KBM-7 (cell line): ENCODE measurements at regions not wholly inside any gene's neighbourhood (a gene's known extent, or its start where the extent isn't known, plus 50 kb on each side); places are given as distances from the start of the nearest gene placed in this dataset.
"Not testable (repeated sequence)": the region's sequence is repeated elsewhere in the genome, so short reads cannot be mapped to it uniquely, and the experiment has no call there.

Source experiments
- DNase-seq: peaks from one replicate; pipeline ENCODE4 v3.0.0-alpha.2; 2015
- in situ Hi-C: fragments of 300-500 bp; cut with MboI; formaldehyde crosslinking; loops from 2 replicates; pipeline ENCODE4 v1.14.3; 2020; ENCODE audit warnings: low sequenced_read_pairs, low pct_unique_long_range_greater_than_20kb, mixed read lengths

DNA sequence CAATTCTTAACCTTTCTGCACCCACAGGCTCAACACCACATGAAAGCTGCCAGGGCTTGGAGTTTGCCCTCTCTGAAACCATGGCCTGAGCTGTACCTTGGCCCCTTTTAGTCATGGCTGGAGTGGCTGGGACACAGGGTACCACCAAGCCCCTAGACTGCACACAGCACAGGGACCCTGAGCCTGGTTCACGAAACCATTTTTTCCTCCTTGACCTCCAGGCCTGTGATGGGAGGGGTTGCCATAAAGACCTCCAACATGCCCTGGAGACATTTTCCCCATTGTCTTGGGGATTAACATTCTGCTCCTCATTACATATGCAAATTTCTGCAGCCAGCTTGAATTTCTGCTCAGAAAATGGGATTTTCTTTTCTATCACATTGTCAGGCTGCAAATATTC, 113.4 kb downstream of the XPNPEP1 start:
- DNase-seq, in situ Hi-C loops: not testable (repeated sequence)

DNA sequence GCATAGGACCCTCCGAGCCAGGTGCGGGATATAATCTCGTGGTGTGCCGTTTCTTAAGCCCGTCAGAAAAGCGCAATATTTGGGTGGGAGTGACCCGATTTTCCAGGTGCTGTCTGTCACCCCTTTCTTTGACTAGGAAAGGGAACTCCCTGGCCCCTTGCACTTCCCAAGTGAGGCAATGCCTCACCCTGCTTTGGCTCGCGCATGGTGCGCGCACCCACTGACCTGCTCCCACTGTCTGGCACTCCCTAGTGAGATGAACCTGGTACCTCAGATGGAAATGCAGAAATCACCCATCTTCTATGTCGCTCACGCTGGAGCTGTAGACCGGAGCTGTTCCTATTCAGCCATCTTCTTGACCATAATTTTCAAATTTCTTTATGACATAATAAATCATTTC, 122.1 kb downstream of the XPNPEP1 start:
- in situ Hi-C loops, DNase-seq: not testable (repeated sequence)

DNA sequence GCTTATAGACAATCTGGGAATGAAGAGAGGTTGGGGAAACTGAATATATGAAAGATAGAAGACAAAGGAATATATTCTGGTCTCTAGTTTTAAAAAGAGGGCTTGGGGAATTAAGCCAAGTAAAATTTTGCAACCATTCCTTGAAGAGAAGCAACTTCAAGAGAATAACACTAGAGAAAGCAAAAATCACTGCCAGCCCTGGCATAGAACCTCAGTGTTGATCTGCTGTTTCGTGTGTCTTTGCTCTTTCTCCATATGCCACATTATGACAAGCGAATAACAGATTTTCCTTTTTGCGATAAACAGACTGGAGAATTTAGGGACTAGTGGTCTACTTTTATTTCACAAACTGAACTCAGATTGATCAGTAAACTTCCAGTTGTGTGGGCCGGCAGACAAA, 132.7 kb downstream of the XPNPEP1 start:
- no peak for DNase-seq
- in situ Hi-C loops: no loop called here

DNA sequence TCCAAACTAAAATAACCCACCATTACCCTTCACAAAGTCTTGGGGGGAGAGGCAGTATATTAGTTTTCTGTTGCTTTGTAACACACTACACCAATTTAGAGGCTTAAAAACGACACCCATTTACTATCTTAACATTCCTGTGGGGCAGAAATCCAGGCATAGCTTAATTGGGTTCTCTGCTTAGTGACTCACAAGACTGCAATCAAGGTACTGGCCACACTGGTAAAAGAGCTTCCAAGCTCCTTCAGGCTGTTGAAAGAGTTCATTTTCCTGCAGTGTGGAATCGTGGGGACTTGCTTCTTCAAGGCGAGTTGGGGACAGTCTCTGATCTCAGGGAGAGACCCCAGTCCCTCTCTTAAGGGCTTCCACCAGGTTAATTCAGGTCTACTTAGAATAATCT, 139.1 kb downstream of the XPNPEP1 start:
- in situ Hi-C loops: no loop called here

DNA sequence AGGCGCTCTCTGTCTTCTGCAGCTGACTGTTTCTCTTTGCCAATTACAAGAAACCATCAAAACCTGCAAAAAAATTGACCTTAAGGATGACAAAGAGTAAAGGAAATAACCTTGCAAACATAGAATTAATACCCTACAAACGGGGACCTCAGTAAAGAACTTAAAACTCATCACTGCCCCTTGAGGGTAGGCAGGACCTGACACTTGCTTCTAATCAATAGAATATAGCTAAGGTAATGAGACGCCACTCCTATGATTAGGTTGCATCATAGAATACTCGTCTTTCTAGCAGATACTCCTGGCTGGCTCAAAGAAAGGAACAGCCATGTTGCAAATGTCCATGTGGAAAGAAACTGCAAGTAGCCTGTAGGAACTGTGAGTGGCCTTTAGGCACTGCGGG, 140.0 kb downstream of the XPNPEP1 start:
- no peak for DNase-seq
- in situ Hi-C loops: no loop called here

More for the DNA sequence above, 139.1 kb downstream of the XPNPEP1 start:
- DNase-seq: no peak

DNA sequence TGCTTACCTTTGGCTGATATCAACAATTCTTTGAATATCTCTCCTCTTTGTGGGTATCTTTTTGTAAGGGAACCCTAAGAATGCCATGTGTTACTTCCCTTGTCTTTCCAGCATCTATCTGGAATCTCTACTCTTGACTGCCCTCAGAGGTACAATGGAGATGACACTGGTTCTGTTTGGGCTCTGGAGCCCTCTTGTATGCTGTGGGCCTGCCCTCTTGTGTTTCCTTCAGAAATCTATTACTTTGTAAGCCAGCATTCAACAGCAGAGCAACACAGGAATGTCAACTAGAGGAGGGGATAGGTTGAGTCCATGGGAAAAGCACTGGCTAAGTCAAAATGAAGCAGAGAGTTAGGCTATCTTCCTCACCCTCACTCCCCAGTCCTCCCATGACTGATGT, 142.3 kb downstream of the XPNPEP1 start:
- DNase-seq: no peak
- in situ Hi-C loops: no loop called here

DNA sequence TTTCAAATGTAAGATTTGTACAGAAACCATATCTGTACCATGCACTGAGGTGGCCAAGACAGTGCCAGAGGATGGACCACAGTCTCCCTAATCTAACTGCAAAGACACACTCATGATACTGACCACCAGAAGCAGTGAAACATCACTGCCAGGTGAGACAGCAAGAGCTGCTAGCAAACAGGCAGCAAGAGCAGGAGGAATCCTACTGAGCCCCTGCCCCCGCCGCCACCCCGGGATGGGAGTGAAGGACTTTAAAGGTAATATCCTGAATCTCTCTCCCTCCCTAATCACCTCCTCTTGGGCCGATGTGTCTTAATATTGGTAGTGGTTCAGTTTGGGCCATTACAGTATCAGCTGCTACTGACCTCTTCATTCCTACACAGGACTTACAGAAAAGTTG, 144.3 kb downstream of the XPNPEP1 start:
- in situ Hi-C loops: no loop called here
- no peak for DNase-seq

DNA sequence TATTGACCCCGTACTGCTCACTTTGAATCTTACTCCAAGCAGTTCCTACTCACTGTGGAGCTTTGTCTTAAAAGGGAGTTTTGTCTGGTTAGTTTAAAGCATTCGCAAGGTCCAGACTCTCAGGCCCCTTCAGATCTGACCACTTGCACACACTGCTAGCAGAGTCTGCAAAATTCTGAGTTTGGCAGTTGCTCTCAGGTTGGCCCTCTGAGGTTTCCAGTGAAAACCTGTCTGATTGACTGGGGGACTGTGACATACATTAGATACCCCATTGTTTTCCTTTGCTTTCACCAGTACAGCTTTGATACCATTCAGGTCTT, 149.2 kb downstream of the XPNPEP1 start:
- DNase-seq: no peak
- in situ Hi-C loops: no loop called here

DNA sequence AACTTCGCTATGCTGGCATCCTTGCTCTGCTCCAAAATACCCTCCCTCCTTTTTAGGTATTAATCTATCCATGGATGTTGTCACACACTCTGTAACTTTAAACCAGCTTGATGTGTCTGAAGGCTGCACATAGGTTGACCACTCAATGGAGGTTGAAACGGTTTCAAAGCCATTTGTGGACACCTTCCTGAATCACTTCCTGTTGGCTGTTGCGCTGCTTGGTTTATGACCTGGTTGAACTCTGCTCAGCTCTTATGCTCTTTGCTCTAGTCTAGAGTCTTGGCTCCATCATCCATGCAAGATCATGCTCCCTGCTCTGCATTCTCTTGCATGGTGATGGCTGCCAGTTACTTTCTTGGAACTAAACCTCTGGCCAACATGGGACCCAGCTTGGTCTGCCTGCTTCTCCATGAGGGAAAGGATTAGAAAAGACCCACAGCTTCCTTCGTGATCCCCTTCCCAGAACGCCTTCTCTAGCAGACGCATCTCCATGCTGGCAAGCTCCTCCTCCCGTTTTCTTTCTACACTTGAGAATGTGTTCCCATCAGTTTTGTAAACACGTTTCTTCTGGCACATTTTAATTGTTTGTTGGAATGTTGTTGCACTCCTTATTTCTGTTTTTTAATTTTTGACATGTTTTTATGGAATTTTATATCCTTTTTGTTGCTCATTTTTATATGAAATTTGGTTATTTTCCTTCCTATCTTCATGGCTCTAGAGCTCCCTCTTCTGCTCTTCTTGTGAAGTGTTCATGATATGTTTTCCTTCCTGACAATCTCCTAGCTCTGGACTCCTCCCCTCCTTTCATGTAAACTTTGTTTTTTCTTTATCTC, 149.8 kb downstream of the XPNPEP1 start:
- in situ Hi-C loops: no loop called here
- DNase-seq: peak; percentile 43

DNA sequence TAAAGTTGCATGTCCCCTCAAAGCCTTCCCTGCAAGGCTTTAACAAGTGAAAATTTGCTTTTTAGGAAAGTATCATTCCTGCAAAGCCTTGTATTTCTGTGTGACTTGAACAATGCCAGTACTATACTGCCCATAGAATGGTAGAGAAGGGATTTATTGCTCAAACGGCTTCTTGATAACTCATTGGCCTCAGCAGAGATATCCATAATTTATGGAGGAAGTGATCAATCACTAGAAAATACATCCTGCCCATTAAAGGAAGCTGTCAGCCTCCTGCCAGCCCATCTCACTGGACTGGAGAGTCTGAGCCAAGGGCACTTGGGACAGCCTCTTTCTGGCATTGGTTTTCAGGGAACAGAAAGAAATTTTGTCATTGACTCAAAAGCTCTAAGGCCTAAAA, 152.6 kb downstream of the XPNPEP1 start:
- in situ Hi-C loops: no loop called here
- DNase-seq: no peak

DNA sequence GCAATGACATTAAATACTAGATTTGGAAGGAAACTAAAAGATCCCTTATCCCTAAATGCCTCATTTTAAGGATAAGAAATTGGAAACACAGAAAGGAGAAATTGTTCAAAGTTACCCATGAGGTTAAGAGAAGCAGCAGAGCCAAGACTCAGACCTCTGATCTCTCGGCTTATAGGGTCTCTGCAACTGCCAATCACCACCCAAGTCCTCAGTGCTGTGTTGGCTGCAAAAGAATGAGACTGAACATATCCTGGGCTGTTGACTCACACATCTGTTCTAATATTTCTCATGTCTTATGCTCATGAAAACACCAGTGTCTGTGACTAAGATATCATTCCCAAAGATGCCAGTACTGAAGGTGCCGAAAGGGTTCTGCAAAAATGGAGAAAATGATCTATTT, 153.3 kb downstream of the XPNPEP1 start:
- in situ Hi-C loops: no loop called here
- no peak for DNase-seq

DNA sequence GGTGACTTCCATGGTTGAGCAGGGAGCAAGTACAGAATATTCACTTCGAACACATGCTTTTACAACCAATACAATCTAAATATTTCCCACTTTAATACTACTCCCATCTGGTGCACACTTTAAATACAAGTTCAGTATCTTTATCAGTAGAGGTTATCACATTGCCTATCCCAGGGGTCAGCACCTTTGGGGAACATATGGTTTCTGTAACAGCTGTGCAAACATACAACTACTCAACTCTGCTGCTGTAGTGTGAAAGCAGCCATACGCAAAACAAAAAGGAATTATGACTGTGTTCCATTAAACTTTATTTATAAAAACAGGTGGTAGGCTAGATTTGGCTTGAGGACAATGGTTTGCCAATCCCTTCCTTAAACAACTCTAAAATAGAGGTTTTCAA, 157.5 kb downstream of the XPNPEP1 start:
- in situ Hi-C loops: no loop called here
- DNase-seq: no peak

DNA sequence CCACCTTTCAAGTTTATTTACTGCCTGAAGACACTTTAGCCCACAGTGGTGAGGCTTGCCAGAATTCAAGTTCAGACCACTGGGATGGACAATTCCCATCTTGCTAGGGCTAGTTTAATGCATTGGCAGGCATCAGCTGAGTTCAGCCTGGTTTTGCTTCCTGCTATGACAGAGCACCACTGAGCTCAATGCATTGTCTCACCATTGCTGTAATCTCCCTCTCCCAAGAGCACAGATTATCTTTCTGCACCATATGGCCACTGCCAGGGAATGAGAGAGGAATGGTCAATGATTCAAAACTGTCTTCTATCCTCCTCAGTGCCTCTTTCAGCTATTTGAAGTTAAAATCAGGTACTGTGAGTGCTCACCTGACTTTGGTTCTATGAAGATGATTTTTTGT, 160.8 kb downstream of the XPNPEP1 start:
- in situ Hi-C loops: no loop called here
- DNase-seq: no peak

DNA sequence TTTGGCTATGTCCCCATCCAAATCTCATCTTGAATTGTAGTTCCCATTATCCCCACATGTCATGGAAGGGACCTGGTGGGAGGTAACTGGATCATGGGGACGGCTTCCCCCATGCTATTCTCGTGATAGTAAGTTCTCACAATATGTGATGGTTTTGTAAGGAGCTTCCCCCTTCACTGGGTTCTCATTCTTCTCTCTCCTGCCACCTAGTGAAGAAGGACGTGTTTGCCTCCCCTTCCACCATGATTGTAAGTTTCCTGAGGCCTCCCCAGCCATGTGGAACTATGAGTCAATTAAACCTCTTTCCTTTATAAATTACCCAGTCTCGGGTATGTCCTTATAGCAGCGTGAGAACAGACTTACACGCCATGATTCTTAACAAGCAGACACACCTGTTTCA, 165.6 kb downstream of the XPNPEP1 start:
- DNase-seq: peak; percentile 14
- in situ Hi-C loops: not testable (repeated sequence)

DNA sequence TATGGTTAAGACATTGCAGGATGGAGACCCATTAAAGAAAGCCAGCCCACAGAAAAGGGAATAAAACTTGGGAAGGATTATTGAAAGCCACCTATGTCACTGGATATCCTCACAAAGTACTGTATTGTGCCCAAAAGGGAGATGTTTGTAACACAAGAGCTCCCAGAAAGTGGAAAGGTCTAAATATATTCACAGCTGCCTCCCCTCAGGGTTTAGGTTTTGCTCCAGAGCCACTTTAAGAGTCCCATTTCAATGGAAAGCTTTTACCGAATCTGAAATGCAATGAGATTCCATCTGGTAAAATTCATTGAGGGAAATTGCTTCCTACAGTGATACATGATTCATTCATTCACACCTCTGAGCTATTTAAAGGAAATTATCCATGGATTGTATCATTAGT, 176.4 kb downstream of the XPNPEP1 start:
- no peak for DNase-seq

DNA sequence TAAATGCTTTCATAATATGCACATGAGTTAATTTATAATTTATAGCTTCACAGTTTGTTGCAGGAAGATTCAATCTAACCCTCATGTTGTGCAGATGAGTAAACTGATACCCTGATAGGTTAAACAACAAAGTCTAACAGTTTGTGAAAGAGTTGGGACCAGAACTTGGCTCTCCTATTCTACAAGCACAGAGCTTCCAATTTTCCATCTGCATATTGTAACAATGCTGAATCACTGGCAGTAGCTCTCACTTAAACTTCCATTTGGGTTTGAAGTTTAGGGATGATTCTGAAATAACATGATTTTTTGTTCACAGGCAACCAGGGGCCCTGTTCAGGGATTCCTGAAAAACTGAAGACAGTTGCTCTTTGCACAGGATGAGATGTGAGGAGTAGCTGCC, 179.3 kb downstream of the XPNPEP1 start:
- in situ Hi-C loops: no loop called here
- DNase-seq: no peak

More for the DNA sequence above, 176.4 kb downstream of the XPNPEP1 start:
- in situ Hi-C loops: no loop called here

DNA sequence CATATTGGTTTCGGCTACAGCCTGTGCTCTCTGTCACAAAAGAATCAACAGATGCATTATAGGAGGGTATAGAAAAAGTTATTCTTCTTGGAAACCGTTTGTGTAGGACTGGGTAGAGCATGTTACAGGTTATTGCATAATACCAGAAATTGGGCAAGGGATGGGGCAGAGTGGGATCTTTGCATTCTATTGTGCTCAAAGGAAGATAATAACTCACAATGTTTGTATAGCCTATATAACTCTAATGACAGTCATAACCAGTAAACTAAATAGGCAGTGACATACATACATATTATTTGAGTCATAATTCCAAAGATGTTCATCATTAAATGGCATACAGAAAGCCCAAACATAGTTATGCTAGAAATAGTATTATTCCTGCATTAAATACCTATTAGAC, 179.7 kb downstream of the XPNPEP1 start:
- DNase-seq: no peak
- in situ Hi-C loops: no loop called here

DNA sequence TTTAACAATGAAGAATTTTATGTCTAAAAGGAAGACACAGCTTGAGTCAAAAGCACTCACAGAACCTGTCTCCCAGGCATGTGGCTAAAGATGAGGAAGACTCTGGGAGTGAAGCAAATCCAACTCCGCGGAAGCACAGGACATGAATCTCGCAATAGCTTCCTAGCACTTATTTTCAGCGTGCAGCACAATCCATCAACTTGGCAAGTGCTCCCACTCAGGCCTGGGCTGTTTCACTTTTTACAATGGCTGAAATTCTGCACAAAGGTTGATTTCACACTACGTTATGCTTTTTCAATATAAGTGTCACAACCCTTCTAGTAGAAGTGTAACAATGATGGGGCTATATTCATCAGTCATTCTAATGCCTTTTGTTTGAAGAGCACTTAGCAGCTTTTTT, 180.2 kb downstream of the XPNPEP1 start:
- DNase-seq: no peak
- in situ Hi-C loops: no loop called here

DNA sequence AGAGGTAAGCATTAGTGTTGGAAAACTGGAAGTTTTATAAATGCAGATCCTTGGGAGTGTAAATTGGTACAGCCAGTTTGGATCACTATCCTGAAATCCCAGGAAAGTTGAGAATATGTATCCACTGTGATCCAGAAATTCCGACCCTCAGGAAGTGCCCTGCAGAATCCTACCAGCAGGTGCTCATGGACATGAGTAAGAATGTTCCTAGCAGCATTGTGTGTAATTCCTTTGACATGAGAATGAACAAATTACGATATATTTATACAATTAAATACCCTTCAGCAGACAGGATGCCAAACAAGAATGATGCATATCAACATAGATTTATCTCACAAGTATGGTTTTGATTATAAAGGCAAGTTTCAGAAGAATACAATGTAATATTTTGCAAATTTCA, 181.6 kb downstream of the XPNPEP1 start:
- in situ Hi-C loops: no loop called here
- no peak for DNase-seq

DNA sequence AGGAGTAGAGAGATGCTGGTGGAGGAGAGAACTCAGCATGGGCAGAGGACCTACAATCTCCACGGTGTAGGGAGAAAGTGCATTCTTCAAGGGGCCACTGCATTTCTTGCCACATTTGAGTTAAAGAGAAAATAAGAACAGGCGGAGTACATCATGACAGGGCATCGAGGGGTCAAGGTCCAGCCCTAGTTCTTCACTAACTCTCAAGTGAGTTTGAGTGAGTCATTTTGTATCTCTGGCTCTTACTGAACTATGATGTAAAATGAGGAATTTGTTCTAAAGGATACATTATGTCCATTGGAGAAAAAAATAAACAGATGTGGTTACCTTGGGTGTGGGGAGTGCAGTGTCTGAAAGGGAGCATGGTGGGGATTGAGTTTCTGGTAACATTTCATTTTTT, 182.9 kb downstream of the XPNPEP1 start:
- no peak for DNase-seq
- in situ Hi-C loops: no loop called here

DNA sequence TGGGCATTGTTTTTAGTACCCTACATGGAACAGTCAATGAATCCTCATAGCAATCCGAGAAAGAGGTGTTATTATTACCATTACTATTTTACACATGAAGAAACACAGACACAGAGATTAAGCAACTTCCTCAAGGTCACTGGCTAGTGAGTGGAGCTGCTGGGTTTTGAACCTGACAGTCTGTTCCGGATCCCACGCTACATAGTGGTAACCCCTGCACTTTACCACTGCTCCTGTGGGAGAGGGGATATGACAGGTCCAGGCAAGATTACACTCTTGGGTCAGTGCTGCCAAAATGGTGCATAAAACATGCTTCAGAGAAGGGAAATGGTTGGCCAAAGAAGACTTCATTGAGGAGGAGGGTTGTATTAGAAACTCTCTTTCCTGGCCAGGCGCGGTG, 185.7 kb downstream of the XPNPEP1 start:
- no peak for DNase-seq
- in situ Hi-C loops: no loop called here
